Kidney (tissue), 13 donors: ENCODE measurements at regions not wholly inside any gene's neighbourhood (a gene's known extent, or its start where the extent isn't known, plus 50 kb on each side); places are given as distances from the start of the nearest gene placed in this dataset.

Experiments used
- DNase-seq, 5 donors: peaks; one replicate each; pipeline ENCODE4 v3.0.0-alpha.2; 2013 to 2020
- FAIRE-seq: peaks from 2 replicates; lab custom pipeline; 2012; peaks lifted over from hg19 to GRCh38; lab: Jason Lieb, UNC
- H3K27ac ChIP-seq, 2 donors: one replicate each; pipeline ENCODE4 v1.7.0; 2013; ENCODE audit warnings: low read depth in 2 of 2, low read length in 2 of 2, inconsistent platforms in 1 of 2
- H3K27me3 ChIP-seq: one replicate; pipeline ENCODE4 v1.7.1; 2013; ENCODE audit warnings: low read length, inconsistent platforms; ENCODE audit not compliant: control insufficient read depth, insufficient read depth
- H3K36me3 ChIP-seq, 3 donors: one replicate each; pipeline versions ENCODE4 v1.7.0 to v1.7.1; 2013; ENCODE audit warnings: low read length in 3 of 3, control low read depth in 1 of 3, inconsistent platforms in 1 of 3; ENCODE audit not compliant: insufficient read depth in 3 of 3, control insufficient read depth in 2 of 3
- H3K4me1 ChIP-seq, 3 donors: one replicate each; pipeline versions ENCODE4 v1.7.0 to v1.7.1; 2013; ENCODE audit warnings: low read length in 3 of 3, inconsistent platforms in 1 of 3, low read depth in 1 of 3; ENCODE audit not compliant: control insufficient read depth in 2 of 3, insufficient read depth in 2 of 3
- H3K4me3 ChIP-seq, 3 donors: one replicate each; pipeline versions ENCODE4 v1.7.0 to v1.8.1; 2013; ENCODE audit warnings: low read length in 3 of 3, control low read depth in 1 of 3, inconsistent platforms in 1 of 3
- H3K9ac ChIP-seq, 3 donors: one replicate each; pipeline versions ENCODE4 v1.7.0 to v1.7.1; 2013; ENCODE audit warnings: low read length in 3 of 3, control low read depth in 1 of 3, inconsistent platforms in 1 of 3
- H3K9me3 ChIP-seq, 3 donors: one replicate each; pipeline versions ENCODE4 v1.7.0 to v1.7.1; 2013; ENCODE audit warnings: low read length in 3 of 3, control low read depth in 1 of 3, inconsistent platforms in 1 of 3; ENCODE audit not compliant: control insufficient read depth in 2 of 3, insufficient read depth in 1 of 3
- intact Hi-C: fragments of 100-400 bp; cut with DNase I; formaldehyde crosslinking; loops from one replicate; pipeline ENCODE4 v1.11.1; 2022
- TF ChIP-seq, protein P1 (sequence below): IDR thresholded peaks from 3 replicates; pipeline ENCODE4 v1.5.1; 2012; ENCODE audit warnings: mild to moderate bottlenecking, moderate library complexity, borderline replicate concordance; ENCODE audit not compliant: insufficient read depth; ENCODE audit errors: extremely low read depth
- donor health status: control.
- donor health status: control.
- donor health status: control.
- donor health status: control.
- donor health status: control.
- donor health status: DM: yes; HTN: yes; CAD: no.
- donor health status: Normal renal cell carcinoma (clear cell type).

- TF ChIP-seq, protein P1, sequence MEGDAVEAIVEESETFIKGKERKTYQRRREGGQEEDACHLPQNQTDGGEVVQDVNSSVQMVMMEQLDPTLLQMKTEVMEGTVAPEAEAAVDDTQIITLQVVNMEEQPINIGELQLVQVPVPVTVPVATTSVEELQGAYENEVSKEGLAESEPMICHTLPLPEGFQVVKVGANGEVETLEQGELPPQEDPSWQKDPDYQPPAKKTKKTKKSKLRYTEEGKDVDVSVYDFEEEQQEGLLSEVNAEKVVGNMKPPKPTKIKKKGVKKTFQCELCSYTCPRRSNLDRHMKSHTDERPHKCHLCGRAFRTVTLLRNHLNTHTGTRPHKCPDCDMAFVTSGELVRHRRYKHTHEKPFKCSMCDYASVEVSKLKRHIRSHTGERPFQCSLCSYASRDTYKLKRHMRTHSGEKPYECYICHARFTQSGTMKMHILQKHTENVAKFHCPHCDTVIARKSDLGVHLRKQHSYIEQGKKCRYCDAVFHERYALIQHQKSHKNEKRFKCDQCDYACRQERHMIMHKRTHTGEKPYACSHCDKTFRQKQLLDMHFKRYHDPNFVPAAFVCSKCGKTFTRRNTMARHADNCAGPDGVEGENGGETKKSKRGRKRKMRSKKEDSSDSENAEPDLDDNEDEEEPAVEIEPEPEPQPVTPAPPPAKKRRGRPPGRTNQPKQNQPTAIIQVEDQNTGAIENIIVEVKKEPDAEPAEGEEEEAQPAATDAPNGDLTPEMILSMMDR: no peak
- no peaks in the 10 kb centered on the region for H3K4me1 ChIP-seq
- H3K4me3 ChIP-seq: no peak overlapping the region
- H3K36me3 ChIP-seq: no peaks in the 10 kb centered on the region
- no peak for DNase-seq
- intact Hi-C loops: no loop called here
- H3K27me3 ChIP-seq: no peaks in the 10 kb centered on the region
- no peak overlapping the region for H3K9ac ChIP-seq
- FAIRE-seq: no peak
- H3K9me3 ChIP-seq: no peaks in the 10 kb centered on the region
- H3K27ac ChIP-seq: no peak overlapping the region
Measured at GRCh38 chr6:40753048-40753447, 165.9 kb upstream of the LRFN2 start.

DNA sequence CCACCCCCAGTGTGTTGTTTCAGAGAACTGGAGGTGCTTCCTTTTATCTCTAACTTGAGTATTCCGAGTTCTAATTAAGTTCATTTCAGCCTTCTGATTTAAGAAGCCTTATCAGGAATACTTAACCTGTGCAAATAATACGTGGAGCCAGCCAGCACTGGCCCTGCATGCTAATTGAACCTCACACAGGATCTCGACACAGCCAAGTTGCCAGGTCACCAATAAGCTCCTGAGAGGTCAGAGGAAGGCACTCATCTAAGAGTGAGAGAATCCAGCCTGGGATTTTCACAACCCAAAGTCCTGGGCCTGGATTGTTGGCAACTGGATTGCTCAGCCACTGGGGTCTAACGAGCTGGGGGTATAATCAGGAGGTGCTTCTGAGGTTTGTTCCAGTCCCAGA lies 157.7 kb upstream of the LRFN2 start:
- TF ChIP-seq, protein P1: no peak
- no peak overlapping the region for H3K4me3 ChIP-seq
- H3K27ac ChIP-seq: no peak overlapping the region
- no peaks in the 10 kb centered on the region for H3K4me1 ChIP-seq
- DNase-seq (no peak), FAIRE-seq (no peak)
- H3K36me3 ChIP-seq: no peaks in the 10 kb centered on the region
- no peaks in the 10 kb centered on the region for H3K9me3 ChIP-seq
- H3K9ac ChIP-seq: no peak overlapping the region
- intact Hi-C loops: no loop called here
- H3K27me3 ChIP-seq: no peaks in the 10 kb centered on the region

GRCh38 chr6:40743690-40744446 lies 156.7 kb upstream of the LRFN2 start:
- Histone ChIP-seq H3K4me3 (no peak overlapping the region), H3K9ac (no peak overlapping the region), H3K4me1 (no peaks in the 10 kb centered on the region), H3K27ac (no peak overlapping the region), H3K36me3 (no peaks in the 10 kb centered on the region), H3K27me3 (no peaks in the 10 kb centered on the region), H3K9me3 (no peaks in the 10 kb centered on the region)
- no peak for DNase-seq
- TF ChIP-seq, protein P1: no peak
- intact Hi-C loops: no loop called here
- FAIRE-seq: no peak
